ENCODE measurements at regions not wholly inside any gene's neighbourhood (a gene's known extent, or its start where the extent isn't known, plus 50 kb on each side); places are given as distances from the start of the nearest gene placed in this dataset.

GRCh38 chr9:129331493-129331765 lies 153.4 kb upstream of the IER5L start:
- Mint-ChIP-seq H3K9me3 (peaks cover 10% of the 10 kb centered on the region), H3K4me1 (ENCODE audit: low read depth in 2 of 2) (peaks cover 0 to 5% of the 10 kb centered on the region in 2 donors), H3K4me3 (no peak overlapping the region), H3K27me3 (peaks cover 0 to 3% of the 10 kb centered on the region in 2 donors), H3K36me3 (peaks cover 5% of the 10 kb centered on the region), H3K27ac (no peak overlapping the region)
- ATAC-seq (no peak), DNase-seq (ENCODE audit: low spot score) (no peak)

DNA sequence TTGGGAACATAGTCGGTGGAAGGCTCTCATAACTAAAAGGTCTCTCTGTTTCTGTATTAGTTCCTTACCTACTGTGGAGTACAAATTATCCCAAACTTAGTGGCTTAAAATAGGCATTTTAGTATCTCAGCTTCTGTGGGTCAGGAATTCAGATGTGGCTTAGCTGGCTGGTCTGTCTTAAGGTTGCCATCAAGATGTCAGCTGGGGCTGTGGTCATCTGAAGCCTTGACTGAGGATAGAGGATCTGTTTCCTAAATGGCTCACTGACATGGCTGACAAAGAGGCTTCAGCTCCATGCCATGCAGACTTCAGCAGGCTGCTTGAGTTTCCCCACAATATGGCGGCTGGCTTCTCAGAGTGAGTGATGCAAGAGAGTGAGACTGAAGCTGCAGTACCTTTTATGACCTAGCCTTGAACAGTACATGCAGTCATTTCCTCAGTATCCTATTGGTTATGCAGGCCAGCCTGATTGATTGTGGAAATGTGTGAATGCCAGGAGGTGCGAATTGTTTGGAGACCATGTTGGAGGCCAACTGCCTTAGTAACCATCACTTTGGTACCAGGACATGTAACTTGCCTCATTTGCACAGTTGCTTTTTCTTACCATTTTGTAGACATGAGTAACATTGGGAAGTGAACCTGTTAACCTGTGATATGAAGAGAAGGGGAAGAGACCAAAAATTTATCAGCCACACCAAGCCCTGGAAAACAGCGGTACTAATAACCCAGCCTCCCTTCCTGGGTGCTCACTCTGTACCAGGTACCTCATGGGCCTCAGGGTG lies 152.8 kb upstream of the IER5L start:
- peaks cover 10% of the 10 kb centered on the region for H3K9me3 Mint-ChIP-seq
- no peak overlapping the region for H3K4me3 Mint-ChIP-seq
- peaks cover 0 to 5% of the 10 kb centered on the region in 2 donors for H3K4me1 Mint-ChIP-seq (ENCODE audit: low read depth in 2 of 2)
- peaks cover 0 to 3% of the 10 kb centered on the region in 2 donors for H3K27me3 Mint-ChIP-seq
- no peak for DNase-seq (ENCODE audit: low spot score)
- no peak overlapping the region for H3K27ac Mint-ChIP-seq
- ATAC-seq = no peak
- H3K36me3 Mint-ChIP-seq = peaks cover 5% of the 10 kb centered on the region

- Mint-ChIP-seq H3K36me3 (peaks cover 5% of the 10 kb centered on the region), H3K27ac (no peak overlapping the region), H3K4me3 (no peak overlapping the region), H3K4me1 (ENCODE audit: low read depth in 2 of 2) (peaks cover 0 to 2% of the 10 kb centered on the region in 2 donors), H3K9me3 (peaks cover 10% of the 10 kb centered on the region), H3K27me3 (no peaks in the 10 kb centered on the region)
- DNase-seq (ENCODE audit: low spot score) (no peak), ATAC-seq (no peak)
Measured at GRCh38 chr9:129328355-129329042, 150.4 kb upstream of the IER5L start.

- ATAC-seq (no peak), DNase-seq (ENCODE audit: low spot score) (no peak)
- no peak overlapping the region for H3K4me3 Mint-ChIP-seq
- H3K4me1 Mint-ChIP-seq (ENCODE audit: low read depth in 2 of 2) = peaks cover 0 to 2% of the 10 kb centered on the region in 2 donors
- H3K9me3 Mint-ChIP-seq = peaks cover 10% of the 10 kb centered on the region
- peaks cover 5% of the 10 kb centered on the region for H3K36me3 Mint-ChIP-seq
- H3K27me3 Mint-ChIP-seq = no peaks in the 10 kb centered on the region
- H3K27ac Mint-ChIP-seq = peak overlapping the region in 1 of 2 donors; percentile 20
Measured at GRCh38 chr9:129327552-129328328, 149.7 kb upstream of the IER5L start.

- ATAC-seq (no peak), DNase-seq (ENCODE audit: low spot score) (no peak)
- H3K36me3 Mint-ChIP-seq = peaks cover 5% of the 10 kb centered on the region
- no peaks in the 10 kb centered on the region for H3K27me3 Mint-ChIP-seq
- H3K4me3 Mint-ChIP-seq = no peak overlapping the region
- H3K27ac Mint-ChIP-seq = no peak overlapping the region
- H3K4me1 Mint-ChIP-seq (ENCODE audit: low read depth in 2 of 2) = peaks cover 0 to 2% of the 10 kb centered on the region in 2 donors
- H3K9me3 Mint-ChIP-seq = peaks cover 8% of the 10 kb centered on the region
Measured at GRCh38 chr9:129326061-129327005, 148.3 kb upstream of the IER5L start.

GRCh38 chr9:129324808-129325502 lies 146.9 kb upstream of the IER5L start:
- Mint-ChIP-seq H3K27ac (no peak overlapping the region), H3K9me3 (no peaks in the 10 kb centered on the region), H3K36me3 (no peaks in the 10 kb centered on the region), H3K4me3 (no peak overlapping the region), H3K27me3 (peaks cover 0 to 2% of the 10 kb centered on the region in 2 donors), H3K4me1 (ENCODE audit: low read depth in 2 of 2) (peaks cover 8% of the 10 kb centered on the region in 2 donors)
- no peak for ATAC-seq
- no peak for DNase-seq (ENCODE audit: low spot score)

GRCh38 chr9:129323999-129324553 lies 146.0 kb upstream of the IER5L start:
- Mint-ChIP-seq H3K4me3 (no peak overlapping the region), H3K27me3 (peaks cover 0 to 2% of the 10 kb centered on the region in 2 donors), H3K27ac (no peak overlapping the region), H3K36me3 (no peaks in the 10 kb centered on the region), H3K9me3 (no peaks in the 10 kb centered on the region), H3K4me1 (ENCODE audit: low read depth in 2 of 2) (peaks cover 8% of the 10 kb centered on the region in 2 donors)
- ATAC-seq (no peak), DNase-seq (ENCODE audit: low spot score) (no peak)

DNA sequence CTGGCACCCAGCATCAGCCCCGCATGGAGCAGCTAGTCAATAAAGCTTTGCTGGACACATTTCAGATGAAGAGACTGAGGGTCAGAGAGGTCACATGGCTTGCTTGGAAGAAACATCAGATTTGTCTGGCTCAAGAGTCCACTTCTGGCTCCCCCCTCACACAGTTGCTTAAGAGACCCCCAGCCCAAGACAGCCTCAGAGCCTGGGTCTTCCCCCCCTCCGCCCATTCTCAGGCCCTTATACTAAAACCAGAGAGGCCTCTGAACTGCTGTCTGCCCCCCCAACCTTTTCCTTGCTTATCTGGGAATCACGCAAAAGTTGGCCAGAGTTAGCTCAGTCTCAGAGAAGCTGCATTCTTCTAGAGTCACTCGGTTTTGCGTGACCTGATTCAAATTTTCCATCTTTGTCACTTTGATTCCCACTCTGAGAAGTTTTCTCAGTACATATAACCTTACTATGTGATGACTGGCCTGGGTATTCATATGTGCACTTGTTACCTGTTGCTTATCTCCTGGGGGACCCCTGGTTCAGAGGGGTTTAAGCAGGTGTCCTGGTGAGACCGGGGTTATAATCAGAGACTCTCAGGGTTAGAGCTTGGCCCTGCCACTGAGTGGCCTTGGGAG lies 145.4 kb upstream of the IER5L start:
- H3K27ac Mint-ChIP-seq = no peak overlapping the region
- H3K27me3 Mint-ChIP-seq = peaks cover 0 to 5% of the 10 kb centered on the region in 2 donors
- peaks cover 8% of the 10 kb centered on the region in 2 donors for H3K4me1 Mint-ChIP-seq (ENCODE audit: low read depth in 2 of 2)
- no peak overlapping the region for H3K4me3 Mint-ChIP-seq
- ATAC-seq (no peak), DNase-seq (ENCODE audit: low spot score) (no peak)
- no peaks in the 10 kb centered on the region for H3K9me3 Mint-ChIP-seq
- H3K36me3 Mint-ChIP-seq = no peaks in the 10 kb centered on the region

DNA sequence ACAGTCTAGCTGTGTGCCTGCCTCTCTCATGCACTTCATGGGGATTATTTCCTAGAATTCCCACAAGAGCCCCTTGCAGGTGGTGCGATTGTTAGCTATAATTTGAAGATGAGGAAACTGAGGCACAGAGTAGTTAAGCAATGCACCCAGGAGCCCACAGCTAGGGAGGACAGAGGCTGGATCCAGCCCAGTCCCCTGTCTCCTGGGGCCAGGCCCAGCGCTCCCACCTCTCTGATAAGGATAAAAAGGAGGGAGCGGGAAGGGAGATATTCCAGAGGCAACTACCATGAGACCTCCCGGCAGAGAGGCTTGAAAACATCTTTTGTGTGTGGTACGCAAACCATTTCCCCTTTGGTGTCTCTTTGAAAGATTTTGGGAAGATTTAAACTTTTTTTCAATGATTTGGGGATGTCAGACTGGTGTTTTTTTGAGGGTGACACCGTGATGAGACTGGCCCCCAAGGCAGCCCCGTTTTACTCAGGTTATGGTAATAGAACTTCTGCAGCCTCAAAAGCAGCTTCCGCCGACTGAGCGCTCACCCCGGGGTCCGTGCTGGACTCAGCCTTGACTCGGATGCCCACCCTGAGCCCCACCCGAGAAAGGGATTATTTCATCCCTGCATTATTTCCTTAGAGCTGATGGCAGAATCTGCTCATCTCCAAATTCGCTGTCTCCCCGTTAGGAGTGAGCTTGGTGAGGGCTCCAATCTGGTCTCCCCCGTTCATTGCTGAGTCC lies 144.7 kb upstream of the IER5L start:
- DNase-seq (ENCODE audit: low spot score) (no peak), ATAC-seq (no peak)
- Mint-ChIP-seq H3K36me3 (no peaks in the 10 kb centered on the region), H3K9me3 (no peaks in the 10 kb centered on the region), H3K27ac (no peak overlapping the region), H3K4me1 (ENCODE audit: low read depth in 2 of 2) (peaks cover 6 to 8% of the 10 kb centered on the region in 2 donors), H3K4me3 (no peak overlapping the region), H3K27me3 (peaks cover 0 to 5% of the 10 kb centered on the region in 2 donors)

DNA sequence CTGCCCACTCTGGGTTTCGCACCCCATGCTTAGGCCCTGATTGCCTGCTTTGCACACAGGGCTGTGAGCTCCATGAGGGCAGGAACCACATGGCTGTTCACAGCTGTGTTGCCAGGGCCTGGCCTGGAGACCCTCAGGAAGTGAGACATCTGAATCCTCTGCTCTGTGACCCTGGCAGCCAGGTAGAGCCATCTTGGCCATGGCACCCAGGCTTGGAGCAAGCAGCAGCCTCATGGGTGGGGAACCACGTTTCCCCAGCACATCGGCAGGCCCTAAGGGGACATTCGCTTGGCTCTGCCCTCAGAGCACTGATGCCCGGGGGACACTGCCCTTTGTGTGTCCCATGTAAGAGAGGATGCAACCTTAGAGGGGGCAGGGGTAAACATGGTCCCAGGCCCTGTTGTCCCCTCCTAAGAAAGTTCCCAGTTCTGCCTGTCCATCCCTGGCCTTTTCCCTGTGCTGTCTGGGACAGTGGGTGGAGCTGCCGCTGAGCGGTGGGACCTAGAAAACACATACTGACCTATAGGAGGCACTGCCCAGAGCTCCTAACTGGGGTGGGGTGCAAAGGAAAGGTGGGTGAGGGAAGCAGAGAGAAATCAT lies 144.1 kb upstream of the IER5L start:
- Mint-ChIP-seq H3K4me3 (no peak overlapping the region), H3K27ac (no peak overlapping the region), H3K4me1 (ENCODE audit: low read depth in 2 of 2) (peaks cover 6 to 8% of the 10 kb centered on the region in 2 donors), H3K9me3 (no peaks in the 10 kb centered on the region), H3K27me3 (peaks cover 0 to 5% of the 10 kb centered on the region in 2 donors), H3K36me3 (no peaks in the 10 kb centered on the region)
- DNase-seq (ENCODE audit: low spot score) = no peak
- ATAC-seq = no peak

GRCh38 chr9:129321286-129322021 lies 143.4 kb upstream of the IER5L start:
- H3K27me3 Mint-ChIP-seq = peaks cover 0 to 5% of the 10 kb centered on the region in 2 donors
- ATAC-seq (no peak), DNase-seq (ENCODE audit: low spot score) (peak; percentile 20)
- H3K4me1 Mint-ChIP-seq (ENCODE audit: low read depth in 2 of 2) = peaks cover 6 to 8% of the 10 kb centered on the region in 2 donors
- no peaks in the 10 kb centered on the region for H3K36me3 Mint-ChIP-seq
- H3K27ac Mint-ChIP-seq = no peak overlapping the region
- no peak overlapping the region for H3K4me3 Mint-ChIP-seq
- H3K9me3 Mint-ChIP-seq = no peaks in the 10 kb centered on the region

All from natural killer cell treated with Interleukin-12 subunit alpha and Interleukin-12 subunit beta and Interleukin-15 and Interleukin-18, amount 100 ng/mL, for 72 hours (primary cell).